GM21528 (cell line): ENCODE measurements at regions not wholly inside any gene's neighbourhood (a gene's known extent, or its start where the extent isn't known, plus 50 kb on each side); places are given as distances from the start of the nearest gene placed in this dataset.

Source experiments
- ATAC-seq: cut with Tn5 transposase; IDR thresholded peaks from one replicate; pipeline ENCODE4 v1.9.1; 2021; ENCODE audit warnings: mild to moderate bottlenecking, moderate library complexity; ENCODE audit not compliant: unreplicated experiment, low FRiP score

DNA sequence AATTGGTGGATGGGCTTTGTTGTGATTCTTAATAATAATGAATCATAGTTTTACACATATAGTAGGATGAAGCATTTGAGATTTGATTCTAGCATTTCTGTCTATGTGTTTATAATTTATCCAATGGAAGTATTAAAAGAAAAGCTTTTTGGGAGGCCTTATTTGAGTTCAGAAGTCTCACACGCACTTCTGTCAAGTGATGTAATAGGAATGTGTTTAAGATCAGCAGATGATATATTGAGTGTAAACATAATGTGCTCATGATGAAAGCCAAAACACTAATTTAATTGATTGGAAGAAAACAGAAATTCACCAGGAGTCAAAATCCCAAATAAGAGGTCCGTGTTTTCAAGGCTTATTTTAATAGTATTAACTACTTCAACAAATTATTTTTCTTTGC is 435.6 kb upstream of the HSF2 start:
- ATAC-seq: no peak

- no peak for ATAC-seq
Observed at GRCh38 chr6:121965739-121966138, 433.7 kb upstream of the HSF2 start.

GRCh38 chr6:121967631-121968030 is 431.8 kb upstream of the HSF2 start:
- ATAC-seq: no peak

GRCh38 chr6:121971931-121972335 is 427.5 kb upstream of the HSF2 start:
- no peak for ATAC-seq

DNA sequence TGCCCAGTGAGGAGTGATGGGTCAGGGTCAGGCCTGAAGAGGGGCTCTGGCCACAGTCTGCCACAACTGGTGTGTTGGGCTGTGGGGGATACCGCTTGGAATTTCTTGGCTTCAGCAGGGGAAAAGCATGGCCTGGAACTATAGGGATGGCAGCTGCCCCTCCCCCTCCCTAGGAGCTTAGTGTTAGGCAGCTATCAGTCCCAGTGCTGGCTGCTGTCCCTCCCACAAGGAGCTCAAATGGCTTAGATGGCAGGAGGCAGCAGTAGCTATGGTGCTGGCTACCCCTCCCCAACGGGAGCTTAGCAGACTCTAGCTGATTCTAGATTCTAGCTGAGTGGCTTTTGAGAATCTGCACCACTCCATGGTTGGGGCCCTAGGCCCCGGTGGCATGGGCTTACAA is 414.5 kb upstream of the HSF2 start:
- no peak for ATAC-seq

GRCh38 chr6:121993362-121993761 is 406.1 kb upstream of the HSF2 start:
- ATAC-seq: no peak

DNA sequence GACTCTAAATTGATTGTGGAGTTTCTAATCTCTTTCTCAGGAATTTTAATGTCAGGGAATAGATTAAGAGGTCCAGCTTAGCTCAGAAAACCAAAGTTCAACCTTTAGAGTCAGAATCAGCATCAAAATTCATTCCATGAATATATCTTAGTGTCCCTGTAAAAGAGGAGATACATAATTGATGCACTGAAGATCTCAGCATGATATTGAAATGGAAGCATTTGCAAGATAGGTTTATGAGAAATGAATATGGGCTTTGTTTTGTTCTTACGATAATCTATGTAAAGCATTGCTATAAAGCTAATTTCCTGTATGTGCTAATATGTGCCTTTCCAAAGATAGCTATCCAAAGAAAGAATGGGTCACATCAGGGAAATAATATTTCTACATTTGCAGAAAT is 404.5 kb upstream of the HSF2 start:
- no peak for ATAC-seq

DNA sequence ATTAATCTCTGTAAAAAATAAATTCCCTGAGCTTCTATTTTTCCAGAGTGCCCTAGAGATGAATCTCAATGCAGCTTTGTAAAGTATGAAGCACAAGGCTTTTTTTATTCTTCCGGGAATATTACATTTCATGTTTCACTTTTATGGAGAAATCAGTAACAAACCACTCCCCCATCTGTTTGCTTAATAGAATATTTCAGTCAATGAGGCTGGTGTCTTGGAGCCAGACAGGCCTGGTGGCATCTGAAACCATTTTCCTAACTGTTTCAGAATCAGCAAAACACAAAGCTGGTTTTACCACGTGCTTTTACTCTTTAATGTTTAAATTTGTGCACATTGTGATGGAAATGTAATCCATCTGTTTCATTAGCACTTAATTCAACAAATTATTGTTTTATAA is 400.8 kb upstream of the HSF2 start:
- no peak for ATAC-seq

GRCh38 chr6:121999456-122000065 is 399.9 kb upstream of the HSF2 start:
- ATAC-seq: no peak

- ATAC-seq: no peak
Observed at GRCh38 chr6:122005661-122006060, 393.8 kb upstream of the HSF2 start.

DNA sequence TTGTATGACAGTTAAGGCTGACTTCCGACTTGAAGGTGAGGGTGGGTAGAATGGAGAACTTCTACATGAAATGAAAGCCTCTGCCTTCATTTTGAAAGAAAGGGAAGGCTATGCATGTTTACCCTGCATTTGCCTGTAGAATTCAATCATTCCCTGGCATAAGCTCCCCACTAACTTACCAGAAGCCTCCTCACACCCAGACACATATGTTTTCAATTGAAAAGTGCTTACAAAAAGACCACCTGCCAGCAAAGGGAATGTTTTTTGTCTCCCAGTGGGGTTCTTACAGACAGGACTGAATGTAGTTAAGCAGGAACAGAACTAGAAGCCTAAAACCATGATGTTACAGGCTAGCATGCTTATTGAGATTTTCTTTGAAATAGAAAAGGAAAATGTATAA is 392.1 kb upstream of the HSF2 start:
- ATAC-seq: no peak

DNA sequence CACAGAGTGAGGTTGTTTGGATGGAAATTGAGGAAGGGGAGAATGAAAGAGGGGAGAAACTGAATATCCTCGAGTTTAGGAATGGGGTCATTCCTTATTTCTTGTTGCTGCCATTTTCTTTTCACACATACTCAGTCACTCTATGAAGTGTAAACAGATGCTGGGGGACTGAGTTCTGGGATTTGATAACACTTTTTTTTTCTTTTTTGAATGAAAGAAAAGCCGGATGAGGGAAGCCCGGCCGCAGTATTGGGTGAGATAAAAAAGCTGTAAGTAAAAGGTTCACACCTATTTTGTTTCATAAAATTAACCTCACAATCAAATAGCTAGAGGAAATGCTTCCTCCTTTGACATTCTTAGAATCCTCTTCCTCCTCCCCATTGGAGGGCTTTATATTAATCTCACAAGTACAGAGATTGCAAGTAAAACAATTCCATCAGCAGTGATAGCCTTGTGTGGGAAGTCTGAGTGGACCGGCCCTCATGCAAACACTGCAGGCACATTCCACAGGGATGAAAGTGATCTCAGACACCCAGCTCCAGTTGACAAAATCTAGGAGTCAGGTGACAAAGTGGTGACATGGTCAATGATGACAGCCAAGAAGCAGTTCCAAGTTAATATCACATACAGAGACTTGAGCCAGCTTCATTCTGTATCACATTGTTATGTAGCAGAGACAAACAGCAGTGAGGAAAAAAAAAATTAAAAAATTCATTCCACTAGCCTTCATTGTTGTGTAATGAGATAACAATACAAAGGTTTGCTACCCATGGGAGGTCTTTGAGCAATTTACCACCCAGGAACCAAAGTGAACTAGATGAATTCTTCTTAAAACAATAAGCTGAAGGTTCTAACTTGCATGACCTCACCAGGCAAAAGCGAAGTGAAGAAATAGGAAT is 391.1 kb upstream of the HSF2 start:
- no peak for ATAC-seq

GRCh38 chr6:122009000-122009350 is 390.5 kb upstream of the HSF2 start:
- ATAC-seq: no peak

GRCh38 chr6:122012578-122012977 is 386.9 kb upstream of the HSF2 start:
- no peak for ATAC-seq

DNA sequence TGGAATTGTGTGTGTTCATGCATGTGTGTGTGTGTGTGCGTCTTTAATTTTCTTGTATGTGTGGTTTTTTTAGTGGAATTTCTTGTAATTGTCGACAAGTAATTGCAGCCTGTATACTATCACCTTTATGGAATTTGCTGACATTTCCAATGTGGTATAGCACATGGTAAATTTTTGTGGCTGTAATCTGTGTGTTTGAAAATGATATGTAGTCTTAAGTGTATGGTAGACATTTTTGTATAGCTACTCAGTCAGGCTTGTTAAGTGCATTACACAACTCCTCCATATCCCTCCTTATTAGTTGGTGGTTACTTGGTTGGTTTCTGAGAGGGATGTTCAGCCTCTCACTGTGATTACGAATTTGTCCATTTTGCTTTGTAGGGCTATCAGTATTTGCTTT is 384.5 kb upstream of the HSF2 start:
- no peak for ATAC-seq

DNA sequence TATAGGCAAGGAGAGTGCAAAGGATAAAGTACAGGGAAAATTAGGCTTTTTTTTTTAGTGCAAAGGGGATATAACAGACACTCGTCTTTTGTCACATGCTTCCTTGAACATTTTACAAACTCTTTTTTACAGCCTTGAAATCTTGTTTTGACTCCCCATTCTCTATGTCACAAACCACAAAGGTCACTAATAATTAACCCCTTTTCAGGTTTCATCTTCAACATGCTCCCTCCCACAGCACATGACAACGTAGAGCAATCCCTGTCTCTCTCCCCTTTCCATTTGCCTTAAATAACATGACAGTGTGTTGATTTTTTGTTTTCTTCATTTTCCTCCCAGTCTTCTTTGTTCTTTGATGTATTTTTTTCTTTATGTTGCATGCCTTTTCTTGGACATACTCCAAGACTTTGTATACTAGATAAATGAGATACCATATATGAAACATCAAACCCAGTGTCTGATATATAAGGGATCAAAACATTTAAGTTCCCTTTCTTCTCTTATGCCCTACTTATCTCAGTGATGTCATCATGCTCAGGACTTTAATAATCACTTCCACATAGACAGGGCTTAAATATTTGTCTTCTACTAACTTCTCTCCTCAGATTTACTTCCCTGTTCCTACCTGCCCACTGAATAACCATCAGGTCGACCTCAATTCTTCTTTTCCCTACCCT is 378.7 kb upstream of the HSF2 start:
- ATAC-seq: peak; percentile 86

- ATAC-seq: no peak
Observed at GRCh38 chr6:122025104-122025503, 374.3 kb upstream of the HSF2 start.

GRCh38 chr6:122026582-122027369 is 372.7 kb upstream of the HSF2 start:
- ATAC-seq: no peak

DNA sequence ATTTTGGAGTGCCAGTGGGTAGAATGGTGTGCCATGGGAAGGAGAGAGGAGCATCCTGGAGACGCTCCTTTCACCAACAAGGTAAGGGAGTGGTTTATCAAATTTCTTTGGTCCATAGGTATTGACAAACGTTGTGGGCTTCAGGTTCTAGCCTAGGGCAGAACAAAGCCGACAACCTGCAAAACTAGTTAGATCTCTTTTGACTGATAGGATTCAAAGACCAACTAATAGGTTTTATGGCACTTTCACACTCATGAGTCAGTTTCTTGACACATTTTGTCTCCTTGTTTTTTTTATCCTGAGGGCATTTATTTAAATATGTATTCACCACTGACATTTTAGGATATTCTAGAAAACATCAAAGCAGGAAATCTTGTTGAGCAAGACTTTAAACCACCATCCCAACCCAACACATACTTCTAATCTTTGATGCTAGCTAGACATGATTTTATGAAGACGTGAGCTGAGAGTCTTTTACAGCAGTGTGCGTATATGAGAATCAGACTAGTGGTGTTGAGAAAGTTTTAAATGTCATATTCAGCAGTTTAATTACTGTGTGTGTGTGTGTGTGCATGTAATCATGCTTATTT is 370.4 kb upstream of the HSF2 start:
- ATAC-seq: no peak

DNA sequence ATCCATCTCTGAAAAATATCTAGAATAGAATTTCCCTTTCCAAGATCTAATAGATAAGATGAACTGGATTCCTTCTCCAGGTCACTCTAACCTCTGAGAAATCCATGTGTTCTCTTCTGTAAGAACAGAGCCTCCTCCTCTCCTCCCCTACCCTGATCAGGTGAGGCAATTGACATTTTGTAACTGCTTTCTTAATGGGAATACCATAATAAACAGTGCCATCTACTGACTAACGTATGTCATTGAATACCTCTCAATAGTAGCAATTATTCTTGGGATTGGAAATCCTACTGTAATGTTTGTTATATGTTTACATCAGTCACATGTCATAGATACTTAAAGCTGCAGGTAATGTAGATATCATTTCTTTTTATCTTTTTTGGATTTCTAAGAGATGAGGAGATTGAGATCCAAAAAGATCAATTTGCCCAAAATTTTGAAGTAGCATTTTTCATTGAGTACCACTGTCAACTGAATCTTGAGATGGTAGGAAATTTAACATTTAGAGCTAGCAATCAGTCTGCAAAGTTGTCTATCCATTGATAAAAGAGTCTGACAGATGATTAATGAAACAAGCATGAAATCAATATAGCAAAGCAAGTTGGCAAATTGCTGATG is 365.8 kb upstream of the HSF2 start:
- peak; percentile 94 for ATAC-seq
